GM23338 (cell line): ENCODE measurements at regions not wholly inside any gene's neighbourhood (a gene's known extent, or its start where the extent isn't known, plus 50 kb on each side); places are given as distances from the start of the nearest gene placed in this dataset.

ENCODE experiments used
- ATAC-seq: fragments of 200-7000 bp; cut with Tn5 transposase; 3 replicates; pipeline ENCODE4 v1.9.1; 2020
- DNase-seq: peaks from one replicate; pipeline ENCODE4 v3.0.0-alpha.2; 2015; ENCODE audit warnings: low spot score
- H2AFZ ChIP-seq: fragments of 200-600 bp; sonication (generic); 2 replicates; pipeline ENCODE4 v1.8.0; 2016; ENCODE audit warnings: antibody characterized with exemption, mild to moderate bottlenecking, moderate library complexity
- H3F3A ChIP-seq: fragments of 200-600 bp; sonication (generic); replicated peaks from 2 replicates; pipeline ENCODE4 v1.8.0; 2017; ENCODE audit warnings: antibody characterized with exemption, mixed run types, low read depth
- H3K27ac ChIP-seq: fragments of 200-600 bp; sonication (generic); 2 replicates; pipeline ENCODE4 v1.6.1; 2016; ENCODE audit warnings: low read depth
- H3K27me3 ChIP-seq: fragments of 200-600 bp; sonication (generic); 2 replicates; pipeline ENCODE4 v1.8.0; 2016; ENCODE audit warnings: mild to moderate bottlenecking, mixed run types, moderate library complexity; ENCODE audit not compliant: insufficient read depth
- H3K36me3 ChIP-seq: fragments of 200-600 bp; sonication (generic); 2 replicates; pipeline ENCODE4 v1.8.0; 2016; ENCODE audit warnings: mild to moderate bottlenecking; ENCODE audit not compliant: insufficient read depth
- H3K4me1 ChIP-seq: fragments of 200-600 bp; sonication (generic); 2 replicates; pipeline ENCODE4 v1.8.0; 2016; ENCODE audit warnings: mild to moderate bottlenecking, moderate library complexity; ENCODE audit not compliant: insufficient read depth
- H3K4me2 ChIP-seq: fragments of 200-600 bp; sonication (generic); 2 replicates; pipeline ENCODE4 v1.7.1; 2017; ENCODE audit warnings: mixed run types
- H3K4me3 ChIP-seq: fragments of 200-600 bp; sonication (generic); 2 replicates; pipeline ENCODE4 v1.6.1; 2016; ENCODE audit warnings: mixed run types
- H3K79me2 ChIP-seq: fragments of 200-600 bp; sonication (generic); replicated peaks from 2 replicates; pipeline ENCODE4 v1.8.0; 2017; ENCODE audit warnings: mild to moderate bottlenecking; ENCODE audit not compliant: insufficient read depth
- H3K9me2 ChIP-seq: fragments of 200-600 bp; sonication (generic); 2 replicates; pipeline ENCODE4 v1.8.0; 2017; ENCODE audit not compliant: insufficient read depth
- H4K20me1 ChIP-seq: fragments of 200-600 bp; sonication (generic); replicated peaks from 2 replicates; pipeline ENCODE4 v1.8.0; 2017; ENCODE audit warnings: mild to moderate bottlenecking; ENCODE audit not compliant: insufficient read depth
- H3K27ac Mint-ChIP-seq: 2 replicates; pipeline ENCODE4 v1.8.0; 2020; ENCODE audit warnings: inconsistent platforms, mild to moderate bottlenecking, moderate library complexity, mixed read lengths
- H3K27me3 Mint-ChIP-seq: 3 replicates; pipeline ENCODE4 v1.8.0; 2022; ENCODE audit warnings: low read depth, mild to moderate bottlenecking, moderate library complexity, mixed read lengths, inconsistent platforms; ENCODE audit not compliant: insufficient read depth, poor library complexity
- H3K36me3 Mint-ChIP-seq: 3 replicates; pipeline ENCODE4 v1.8.0; 2021; ENCODE audit warnings: low read depth, mild to moderate bottlenecking, inconsistent platforms, moderate library complexity, mixed read lengths
- H3K4me1 Mint-ChIP-seq: 3 replicates; pipeline ENCODE4 v1.8.0; 2020; ENCODE audit warnings: mild to moderate bottlenecking, inconsistent platforms, mixed read lengths
- H3K4me3 Mint-ChIP-seq: 3 replicates; pipeline ENCODE4 v1.8.0; 2021; ENCODE audit warnings: moderate library complexity, mild to moderate bottlenecking, inconsistent platforms, mixed read lengths
- H3K9me3 Mint-ChIP-seq: 3 replicates; pipeline ENCODE4 v1.8.0; 2020; ENCODE audit warnings: moderate library complexity, mild to moderate bottlenecking, inconsistent platforms, mixed read lengths
- EZH2phosphoT487 ChIP-seq: fragments of 200-600 bp; sonication (generic); IDR thresholded peaks from one replicate; pipeline ENCODE4 v1.8.1; 2018; ENCODE audit warnings: antibody characterized with exemption; ENCODE audit not compliant: unreplicated experiment
- NANOG ChIP-seq: IDR thresholded peaks from 2 replicates; pipeline ENCODE4 v1.6.1; 2016; ENCODE audit warnings: antibody characterized with exemption, borderline replicate concordance
- POLR2AphosphoS5 ChIP-seq: IDR thresholded peaks from 2 replicates; pipeline ENCODE4 v1.6.1; 2016; ENCODE audit warnings: antibody characterized with exemption, low read depth
- TF ChIP-seq, protein P1 (sequence below), 2 experiments: fragments of 200-600 bp in 1 of 2; sonication (generic) in 1 of 2; conservative IDR thresholded peaks; 2 replicates each; pipeline versions ENCODE4 v1.5.1 to v1.6.1; 2016 to 2017; ENCODE audit warnings: antibody characterized with exemption in 2 of 2, low read depth in 2 of 2, mild to moderate bottlenecking in 2 of 2, moderate library complexity in 1 of 2
- TF ChIP-seq, protein P2 (sequence below): fragments of 250-450 bp; sonication (Bioruptor Pico); IDR thresholded peaks from 2 replicates; pipeline ENCODE4 v1.5.0; 2020; ENCODE audit warnings: mild to moderate bottlenecking, moderate library complexity
- TF ChIP-seq, protein P3 (sequence below): IDR thresholded peaks from one replicate; pipeline ENCODE4 v1.6.1; 2018; ENCODE audit warnings: antibody characterized with exemption; ENCODE audit not compliant: unreplicated experiment

DNA sequence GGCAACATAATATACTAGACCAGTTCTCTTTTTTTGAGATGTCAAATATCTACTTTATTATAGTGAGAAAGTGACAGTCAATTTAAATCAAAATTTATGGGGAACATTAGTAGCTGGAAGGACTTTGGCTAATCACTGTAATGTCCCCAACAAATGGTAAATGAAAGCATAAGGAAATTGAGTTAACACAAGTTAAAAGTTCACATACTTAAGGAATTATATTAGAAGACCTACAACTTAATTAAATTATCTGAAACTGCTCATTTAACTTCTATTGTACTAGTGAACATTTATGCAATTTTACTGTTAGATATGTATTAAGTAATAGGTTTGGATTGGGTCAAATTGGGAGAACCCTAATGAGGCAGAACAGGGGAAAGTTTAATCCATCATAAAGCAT, 160.3 kb upstream of the TENM3 start:
- ATAC-seq (no peak), DNase-seq (no peak)
- H2AFZ ChIP-seq = no peak overlapping the region
- no peaks in the 10 kb centered on the region for H3K79me2 ChIP-seq
- peak overlapping the region; percentile 22; the same call in 1 of the 2 replicates for H3K4me2 ChIP-seq
- Mint-ChIP-seq H3K36me3 (no peaks in the 10 kb centered on the region), H3K4me1 (peaks cover 48% of the 10 kb centered on the region), H3K4me3 (no peak overlapping the region), H3K9me3 (no peaks in the 10 kb centered on the region), H3K27ac (no peak overlapping the region), H3K27me3 (no peaks in the 10 kb centered on the region)
- H3K4me3 ChIP-seq = no peak overlapping the region
- TF ChIP-seq, protein P1, sequence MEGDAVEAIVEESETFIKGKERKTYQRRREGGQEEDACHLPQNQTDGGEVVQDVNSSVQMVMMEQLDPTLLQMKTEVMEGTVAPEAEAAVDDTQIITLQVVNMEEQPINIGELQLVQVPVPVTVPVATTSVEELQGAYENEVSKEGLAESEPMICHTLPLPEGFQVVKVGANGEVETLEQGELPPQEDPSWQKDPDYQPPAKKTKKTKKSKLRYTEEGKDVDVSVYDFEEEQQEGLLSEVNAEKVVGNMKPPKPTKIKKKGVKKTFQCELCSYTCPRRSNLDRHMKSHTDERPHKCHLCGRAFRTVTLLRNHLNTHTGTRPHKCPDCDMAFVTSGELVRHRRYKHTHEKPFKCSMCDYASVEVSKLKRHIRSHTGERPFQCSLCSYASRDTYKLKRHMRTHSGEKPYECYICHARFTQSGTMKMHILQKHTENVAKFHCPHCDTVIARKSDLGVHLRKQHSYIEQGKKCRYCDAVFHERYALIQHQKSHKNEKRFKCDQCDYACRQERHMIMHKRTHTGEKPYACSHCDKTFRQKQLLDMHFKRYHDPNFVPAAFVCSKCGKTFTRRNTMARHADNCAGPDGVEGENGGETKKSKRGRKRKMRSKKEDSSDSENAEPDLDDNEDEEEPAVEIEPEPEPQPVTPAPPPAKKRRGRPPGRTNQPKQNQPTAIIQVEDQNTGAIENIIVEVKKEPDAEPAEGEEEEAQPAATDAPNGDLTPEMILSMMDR (conservative IDR thresholded peaks at IDR 0.05; ENCODE audit: low read depth in 2 of 2) = no peak
- TF ChIP-seq POLR2AphosphoS5 (no peak), EZH2phosphoT487 (no peak), NANOG (no peak)
- TF ChIP-seq, protein P2, sequence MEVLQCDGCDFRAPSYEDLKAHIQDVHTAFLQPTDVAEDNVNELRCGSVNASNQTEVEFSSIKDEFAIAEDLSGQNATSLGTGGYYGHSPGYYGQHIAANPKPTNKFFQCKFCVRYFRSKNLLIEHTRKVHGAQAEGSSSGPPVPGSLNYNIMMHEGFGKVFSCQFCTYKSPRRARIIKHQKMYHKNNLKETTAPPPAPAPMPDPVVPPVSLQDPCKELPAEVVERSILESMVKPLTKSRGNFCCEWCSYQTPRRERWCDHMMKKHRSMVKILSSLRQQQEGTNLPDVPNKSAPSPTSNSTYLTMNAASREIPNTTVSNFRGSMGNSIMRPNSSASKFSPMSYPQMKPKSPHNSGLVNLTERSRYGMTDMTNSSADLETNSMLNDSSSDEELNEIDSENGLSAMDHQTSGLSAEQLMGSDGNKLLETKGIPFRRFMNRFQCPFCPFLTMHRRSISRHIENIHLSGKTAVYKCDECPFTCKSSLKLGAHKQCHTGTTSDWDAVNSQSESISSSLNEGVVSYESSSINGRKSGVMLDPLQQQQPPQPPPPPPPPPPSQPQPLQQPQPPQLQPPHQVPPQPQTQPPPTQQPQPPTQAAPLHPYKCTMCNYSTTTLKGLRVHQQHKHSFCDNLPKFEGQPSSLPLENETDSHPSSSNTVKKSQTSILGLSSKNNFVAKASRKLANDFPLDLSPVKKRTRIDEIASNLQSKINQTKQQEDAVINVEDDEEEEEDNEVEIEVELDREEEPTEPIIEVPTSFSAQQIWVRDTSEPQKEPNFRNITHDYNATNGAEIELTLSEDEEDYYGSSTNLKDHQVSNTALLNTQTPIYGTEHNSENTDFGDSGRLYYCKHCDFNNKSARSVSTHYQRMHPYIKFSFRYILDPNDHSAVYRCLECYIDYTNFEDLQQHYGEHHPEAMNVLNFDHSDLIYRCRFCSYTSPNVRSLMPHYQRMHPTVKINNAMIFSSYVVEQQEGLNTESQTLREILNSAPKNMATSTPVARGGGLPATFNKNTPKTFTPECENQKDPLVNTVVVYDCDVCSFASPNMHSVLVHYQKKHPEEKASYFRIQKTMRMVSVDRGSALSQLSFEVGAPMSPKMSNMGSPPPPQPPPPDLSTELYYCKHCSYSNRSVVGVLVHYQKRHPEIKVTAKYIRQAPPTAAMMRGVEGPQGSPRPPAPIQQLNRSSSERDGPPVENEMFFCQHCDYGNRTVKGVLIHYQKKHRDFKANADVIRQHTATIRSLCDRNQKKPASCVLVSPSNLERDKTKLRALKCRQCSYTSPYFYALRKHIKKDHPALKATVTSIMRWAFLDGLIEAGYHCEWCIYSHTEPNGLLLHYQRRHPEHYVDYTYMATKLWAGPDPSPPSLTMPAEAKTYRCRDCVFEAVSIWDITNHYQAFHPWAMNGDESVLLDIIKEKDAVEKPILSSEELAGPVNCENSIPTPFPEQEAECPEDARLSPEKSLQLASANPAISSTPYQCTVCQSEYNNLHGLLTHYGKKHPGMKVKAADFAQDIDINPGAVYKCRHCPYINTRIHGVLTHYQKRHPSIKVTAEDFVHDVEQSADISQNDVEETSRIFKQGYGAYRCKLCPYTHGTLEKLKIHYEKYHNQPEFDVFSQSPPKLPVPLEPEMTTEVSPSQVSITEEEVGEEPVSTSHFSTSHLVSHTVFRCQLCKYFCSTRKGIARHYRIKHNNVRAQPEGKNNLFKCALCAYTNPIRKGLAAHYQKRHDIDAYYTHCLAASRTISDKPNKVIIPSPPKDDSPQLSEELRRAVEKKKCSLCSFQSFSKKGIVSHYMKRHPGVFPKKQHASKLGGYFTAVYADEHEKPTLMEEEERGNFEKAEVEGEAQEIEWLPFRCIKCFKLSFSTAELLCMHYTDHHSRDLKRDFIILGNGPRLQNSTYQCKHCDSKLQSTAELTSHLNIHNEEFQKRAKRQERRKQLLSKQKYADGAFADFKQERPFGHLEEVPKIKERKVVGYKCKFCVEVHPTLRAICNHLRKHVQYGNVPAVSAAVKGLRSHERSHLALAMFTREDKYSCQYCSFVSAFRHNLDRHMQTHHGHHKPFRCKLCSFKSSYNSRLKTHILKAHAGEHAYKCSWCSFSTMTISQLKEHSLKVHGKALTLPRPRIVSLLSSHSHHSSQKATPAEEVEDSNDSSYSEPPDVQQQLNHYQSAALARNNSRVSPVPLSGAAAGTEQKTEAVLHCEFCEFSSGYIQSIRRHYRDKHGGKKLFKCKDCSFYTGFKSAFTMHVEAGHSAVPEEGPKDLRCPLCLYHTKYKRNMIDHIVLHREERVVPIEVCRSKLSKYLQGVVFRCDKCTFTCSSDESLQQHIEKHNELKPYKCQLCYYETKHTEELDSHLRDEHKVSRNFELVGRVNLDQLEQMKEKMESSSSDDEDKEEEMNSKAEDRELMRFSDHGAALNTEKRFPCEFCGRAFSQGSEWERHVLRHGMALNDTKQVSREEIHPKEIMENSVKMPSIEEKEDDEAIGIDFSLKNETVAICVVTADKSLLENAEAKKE (CRISPR knock-in tag) = no peak
- TF ChIP-seq, protein P3, sequence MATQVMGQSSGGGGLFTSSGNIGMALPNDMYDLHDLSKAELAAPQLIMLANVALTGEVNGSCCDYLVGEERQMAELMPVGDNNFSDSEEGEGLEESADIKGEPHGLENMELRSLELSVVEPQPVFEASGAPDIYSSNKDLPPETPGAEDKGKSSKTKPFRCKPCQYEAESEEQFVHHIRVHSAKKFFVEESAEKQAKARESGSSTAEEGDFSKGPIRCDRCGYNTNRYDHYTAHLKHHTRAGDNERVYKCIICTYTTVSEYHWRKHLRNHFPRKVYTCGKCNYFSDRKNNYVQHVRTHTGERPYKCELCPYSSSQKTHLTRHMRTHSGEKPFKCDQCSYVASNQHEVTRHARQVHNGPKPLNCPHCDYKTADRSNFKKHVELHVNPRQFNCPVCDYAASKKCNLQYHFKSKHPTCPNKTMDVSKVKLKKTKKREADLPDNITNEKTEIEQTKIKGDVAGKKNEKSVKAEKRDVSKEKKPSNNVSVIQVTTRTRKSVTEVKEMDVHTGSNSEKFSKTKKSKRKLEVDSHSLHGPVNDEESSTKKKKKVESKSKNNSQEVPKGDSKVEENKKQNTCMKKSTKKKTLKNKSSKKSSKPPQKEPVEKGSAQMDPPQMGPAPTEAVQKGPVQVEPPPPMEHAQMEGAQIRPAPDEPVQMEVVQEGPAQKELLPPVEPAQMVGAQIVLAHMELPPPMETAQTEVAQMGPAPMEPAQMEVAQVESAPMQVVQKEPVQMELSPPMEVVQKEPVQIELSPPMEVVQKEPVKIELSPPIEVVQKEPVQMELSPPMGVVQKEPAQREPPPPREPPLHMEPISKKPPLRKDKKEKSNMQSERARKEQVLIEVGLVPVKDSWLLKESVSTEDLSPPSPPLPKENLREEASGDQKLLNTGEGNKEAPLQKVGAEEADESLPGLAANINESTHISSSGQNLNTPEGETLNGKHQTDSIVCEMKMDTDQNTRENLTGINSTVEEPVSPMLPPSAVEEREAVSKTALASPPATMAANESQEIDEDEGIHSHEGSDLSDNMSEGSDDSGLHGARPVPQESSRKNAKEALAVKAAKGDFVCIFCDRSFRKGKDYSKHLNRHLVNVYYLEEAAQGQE = no peak
- no peaks in the 10 kb centered on the region for H3K27me3 ChIP-seq
- H3F3A ChIP-seq = no peaks in the 10 kb centered on the region
- H4K20me1 ChIP-seq = no peaks in the 10 kb centered on the region
- H3K27ac ChIP-seq = no peak overlapping the region
- H3K36me3 ChIP-seq = no peaks in the 10 kb centered on the region
- H3K9me2 ChIP-seq = no peaks in the 10 kb centered on the region
- H3K4me1 ChIP-seq = peaks cover 50% of the 10 kb centered on the region
